ENCODE measurements at regions not wholly inside any gene's neighbourhood (a gene's known extent, or its start where the extent isn't known, plus 50 kb on each side); places are given as distances from the start of the nearest gene placed in this dataset.

- Histone ChIP-seq H4K20me1 (ENCODE audit: insufficient read depth, low read length) (no peaks in the 10 kb centered on the region), H3K27ac (ENCODE audit: low read depth, low read length) (no peak overlapping the region), H3K4me1 (ENCODE audit: insufficient read depth, low read length) (no peaks in the 10 kb centered on the region), H3K4me2 (ENCODE audit: low read length) (no peak overlapping the region), H2AFZ (ENCODE audit: low read depth, low read length) (no peak overlapping the region), H3K9ac (ENCODE audit: low read length) (no peak overlapping the region), H3K79me2 (ENCODE audit: insufficient read depth, low read length) (no peaks in the 10 kb centered on the region), H3K36me3 (ENCODE audit: insufficient read depth, low read length) (no peaks in the 10 kb centered on the region), H3K9me3 (ENCODE audit: insufficient read depth, low read depth, low read length) (no peaks in the 10 kb centered on the region), H3K4me3 (ENCODE audit: insufficient read depth, low read depth, low read length) (no peak overlapping the region), H3K27me3 (ENCODE audit: insufficient read depth, low read length) (no peaks in the 10 kb centered on the region)
- no peaks in the 10 kb centered on the region for H3K36me3 Mint-ChIP-seq (ENCODE audit: low read depth, unreplicated experiment)
- no peak for TF ChIP-seq CTCF (IDR thresholded peaks at IDR 0.05; ENCODE audit: insufficient read depth, low read depth, low read length)
- no peak for TF ChIP-seq EZH2 (IDR thresholded peaks at IDR 0.05; ENCODE audit: insufficient read depth, low read length)
- no peak overlapping the region for H3K27ac Mint-ChIP-seq (ENCODE audit: unreplicated experiment)
- FAIRE-seq: no peak
- H3K9me3 Mint-ChIP-seq (ENCODE audit: unreplicated experiment): peaks cover 1% of the 10 kb centered on the region
- no peak for DNase-seq (ENCODE audit: low read depth)
- H3K4me1 Mint-ChIP-seq (ENCODE audit: low read depth, unreplicated experiment): no peaks in the 10 kb centered on the region
- H3K4me3 Mint-ChIP-seq (ENCODE audit: unreplicated experiment): no peak overlapping the region
- no peaks in the 10 kb centered on the region for H3K27me3 Mint-ChIP-seq (ENCODE audit: low read depth, unreplicated experiment)
These were observed 317.5 kb upstream of the SOX5 start for GRCh38 chr12:24266982-24267381.

DNA sequence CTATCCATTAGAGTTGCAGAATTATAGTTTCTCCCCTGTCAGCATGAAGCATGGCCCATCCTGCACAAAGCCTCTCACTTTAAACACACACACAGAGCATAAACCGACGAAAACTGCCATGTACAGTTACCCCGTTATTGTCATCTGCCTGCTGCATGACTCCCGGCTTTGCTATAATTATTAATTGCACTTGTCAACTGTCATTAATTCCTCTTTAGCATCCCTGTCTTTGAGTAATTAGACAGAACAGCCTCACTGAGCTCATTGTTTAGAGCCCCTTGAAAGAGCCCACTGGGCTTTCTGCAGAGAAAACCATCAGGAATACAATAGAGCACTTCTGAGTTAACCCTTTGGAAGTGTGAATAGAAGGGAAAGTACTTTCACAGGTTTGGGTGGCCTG lies 307.2 kb upstream of the SOX5 start:
- H3K27ac ChIP-seq (ENCODE audit: low read depth, low read length): no peak overlapping the region
- H3K4me2 ChIP-seq (ENCODE audit: low read length): no peak overlapping the region
- no peaks in the 10 kb centered on the region for H3K27me3 ChIP-seq (ENCODE audit: insufficient read depth, low read length)
- no peaks in the 10 kb centered on the region for H3K9me3 ChIP-seq (ENCODE audit: insufficient read depth, low read depth, low read length)
- DNase-seq (ENCODE audit: low read depth) (no peak), FAIRE-seq (no peak)
- H3K9me3 Mint-ChIP-seq (ENCODE audit: unreplicated experiment): no peaks in the 10 kb centered on the region
- H3K9ac ChIP-seq (ENCODE audit: low read length): no peak overlapping the region
- H2AFZ ChIP-seq (ENCODE audit: low read depth, low read length): no peak overlapping the region
- no peaks in the 10 kb centered on the region for H4K20me1 ChIP-seq (ENCODE audit: insufficient read depth, low read length)
- H3K4me3 Mint-ChIP-seq (ENCODE audit: unreplicated experiment): no peak overlapping the region
- no peak overlapping the region for H3K4me3 ChIP-seq (ENCODE audit: insufficient read depth, low read depth, low read length)
- no peaks in the 10 kb centered on the region for H3K36me3 Mint-ChIP-seq (ENCODE audit: low read depth, unreplicated experiment)
- no peak for TF ChIP-seq CTCF (IDR thresholded peaks at IDR 0.05; ENCODE audit: insufficient read depth, low read depth, low read length)
- TF ChIP-seq EZH2 (IDR thresholded peaks at IDR 0.05; ENCODE audit: insufficient read depth, low read length): no peak
- H3K4me1 Mint-ChIP-seq (ENCODE audit: low read depth, unreplicated experiment): no peaks in the 10 kb centered on the region
- no peaks in the 10 kb centered on the region for H3K4me1 ChIP-seq (ENCODE audit: insufficient read depth, low read length)
- H3K79me2 ChIP-seq (ENCODE audit: insufficient read depth, low read length): no peaks in the 10 kb centered on the region
- no peaks in the 10 kb centered on the region for H3K36me3 ChIP-seq (ENCODE audit: insufficient read depth, low read length)
- no peaks in the 10 kb centered on the region for H3K27me3 Mint-ChIP-seq (ENCODE audit: low read depth, unreplicated experiment)
- no peak overlapping the region for H3K27ac Mint-ChIP-seq (ENCODE audit: unreplicated experiment)

GRCh38 chr12:24255920-24256665 lies 306.6 kb upstream of the SOX5 start:
- DNase-seq (ENCODE audit: low read depth) (no peak), FAIRE-seq (no peak)
- Histone ChIP-seq H3K27ac (ENCODE audit: low read depth, low read length) (no peak overlapping the region), H3K9me3 (ENCODE audit: insufficient read depth, low read depth, low read length) (no peaks in the 10 kb centered on the region), H3K4me3 (ENCODE audit: insufficient read depth, low read depth, low read length) (no peak overlapping the region), H4K20me1 (ENCODE audit: insufficient read depth, low read length) (no peaks in the 10 kb centered on the region), H3K4me2 (ENCODE audit: low read length) (no peak overlapping the region), H2AFZ (ENCODE audit: low read depth, low read length) (no peak overlapping the region), H3K4me1 (ENCODE audit: insufficient read depth, low read length) (no peaks in the 10 kb centered on the region), H3K36me3 (ENCODE audit: insufficient read depth, low read length) (no peaks in the 10 kb centered on the region), H3K9ac (ENCODE audit: low read length) (no peak overlapping the region), H3K79me2 (ENCODE audit: insufficient read depth, low read length) (no peaks in the 10 kb centered on the region), H3K27me3 (ENCODE audit: insufficient read depth, low read length) (no peaks in the 10 kb centered on the region)
- Mint-ChIP-seq H3K27me3 (ENCODE audit: low read depth, unreplicated experiment) (no peaks in the 10 kb centered on the region), H3K27ac (ENCODE audit: unreplicated experiment) (no peak overlapping the region), H3K9me3 (ENCODE audit: unreplicated experiment) (no peaks in the 10 kb centered on the region), H3K4me3 (ENCODE audit: unreplicated experiment) (no peak overlapping the region), H3K4me1 (ENCODE audit: low read depth, unreplicated experiment) (no peaks in the 10 kb centered on the region), H3K36me3 (ENCODE audit: low read depth, unreplicated experiment) (no peaks in the 10 kb centered on the region)
- no peak for TF ChIP-seq CTCF (IDR thresholded peaks at IDR 0.05; ENCODE audit: insufficient read depth, low read depth, low read length)
- no peak for TF ChIP-seq EZH2 (IDR thresholded peaks at IDR 0.05; ENCODE audit: insufficient read depth, low read length)
